ENCODE measurements at regions not wholly inside any gene's neighbourhood (a gene's known extent, or its start where the extent isn't known, plus 50 kb on each side); places are given as distances from the start of the nearest gene placed in this dataset.

- H3K9me3 ChIP-seq: no peaks in the 10 kb centered on the region
- no peaks in the 10 kb centered on the region for H3K4me1 ChIP-seq (ENCODE audit: control insufficient read depth in 1 of 2, insufficient read depth in 1 of 2, low read depth in 1 of 2, low read length in 1 of 2)
- no peaks in the 10 kb centered on the region for H3K27me3 ChIP-seq
- TF ChIP-seq CTCF (IDR thresholded peaks at IDR 0.05): no peak
- no peaks in the 10 kb centered on the region for H3K36me3 ChIP-seq
- no peak overlapping the region for H3K4me3 ChIP-seq (ENCODE audit: low read depth in 1 of 2, low read length in 1 of 2)
- no peak overlapping the region for H3K27ac ChIP-seq
Observed at GRCh38 chr3:28900301-28900700, 380.6 kb upstream of the RBMS3 start.

GRCh38 chr3:28901018-28901417, 379.9 kb upstream of the RBMS3 start:
- Histone ChIP-seq H3K9me3 (no peaks in the 10 kb centered on the region), H3K4me1 (ENCODE audit: control insufficient read depth in 1 of 2, insufficient read depth in 1 of 2, low read depth in 1 of 2, low read length in 1 of 2) (no peaks in the 10 kb centered on the region), H3K27me3 (no peaks in the 10 kb centered on the region), H3K4me3 (ENCODE audit: low read depth in 1 of 2, low read length in 1 of 2) (no peak overlapping the region), H3K27ac (no peak overlapping the region), H3K36me3 (no peaks in the 10 kb centered on the region)
- TF ChIP-seq CTCF (IDR thresholded peaks at IDR 0.05): no peak

GRCh38 chr3:28903171-28903601, 377.7 kb upstream of the RBMS3 start:
- no peak for TF ChIP-seq CTCF (IDR thresholded peaks at IDR 0.05)
- H3K27ac ChIP-seq: no peak overlapping the region
- no peak overlapping the region for H3K4me3 ChIP-seq (ENCODE audit: low read depth in 1 of 2, low read length in 1 of 2)
- no peaks in the 10 kb centered on the region for H3K27me3 ChIP-seq
- H3K4me1 ChIP-seq (ENCODE audit: control insufficient read depth in 1 of 2, insufficient read depth in 1 of 2, low read depth in 1 of 2, low read length in 1 of 2): no peaks in the 10 kb centered on the region
- no peaks in the 10 kb centered on the region for H3K9me3 ChIP-seq
- H3K36me3 ChIP-seq: no peaks in the 10 kb centered on the region

- Histone ChIP-seq H3K4me1 (ENCODE audit: control insufficient read depth in 1 of 2, insufficient read depth in 1 of 2, low read depth in 1 of 2, low read length in 1 of 2) (no peaks in the 10 kb centered on the region), H3K4me3 (ENCODE audit: low read depth in 1 of 2, low read length in 1 of 2) (no peak overlapping the region), H3K27ac (no peak overlapping the region), H3K36me3 (no peaks in the 10 kb centered on the region), H3K27me3 (no peaks in the 10 kb centered on the region), H3K9me3 (no peaks in the 10 kb centered on the region)
- TF ChIP-seq CTCF (IDR thresholded peaks at IDR 0.05): no peak
Observed at GRCh38 chr3:28905798-28906197, 375.1 kb upstream of the RBMS3 start.

- H3K4me3 ChIP-seq (ENCODE audit: low read depth in 1 of 2, low read length in 1 of 2): no peak overlapping the region
- no peaks in the 10 kb centered on the region for H3K27me3 ChIP-seq
- H3K4me1 ChIP-seq (ENCODE audit: control insufficient read depth in 1 of 2, insufficient read depth in 1 of 2, low read depth in 1 of 2, low read length in 1 of 2): no peaks in the 10 kb centered on the region
- no peak overlapping the region for H3K27ac ChIP-seq
- no peaks in the 10 kb centered on the region for H3K9me3 ChIP-seq
- H3K36me3 ChIP-seq: no peaks in the 10 kb centered on the region
- TF ChIP-seq CTCF (IDR thresholded peaks at IDR 0.05): no peak
Observed at GRCh38 chr3:28906561-28907310, 374.1 kb upstream of the RBMS3 start.
